Vagina (tissue), 2 donors: ENCODE measurements at regions not wholly inside any gene's neighbourhood (a gene's known extent, or its start where the extent isn't known, plus 50 kb on each side); places are given as distances from the start of the nearest gene placed in this dataset.

Experiments
- CTCF ChIP-seq, 3 experiments: fragments of 450-650 bp in 2 of 3; fragments of 200-600 bp in 1 of 3; sonication (generic) in 1 of 3; IDR thresholded peaks; one replicate each; pipeline ENCODE4 v1.5.1; 2017 to 2019; ENCODE audit warnings: antibody characterized with exemption in 3 of 3, mild to moderate bottlenecking in 2 of 3, moderate library complexity in 2 of 3
- POLR2A ChIP-seq, 2 donors: fragments of 450-650 bp; IDR thresholded peaks; one replicate each; pipeline ENCODE4 v1.6.1; 2017; ENCODE audit warnings: antibody characterized with exemption in 2 of 2, mild to moderate bottlenecking in 2 of 2, moderate library complexity in 2 of 2

- no peak for TF ChIP-seq CTCF (IDR thresholded peaks at IDR 0.05)
- no peak for TF ChIP-seq POLR2A (IDR thresholded peaks at IDR 0.05)
Measured at GRCh38 chr2:128577141-128577930, 258.7 kb upstream of the HS6ST1 start.
